Astrocyte (in vitro differentiated cells and primary cell): ENCODE measurements at regions not wholly inside any gene's neighbourhood (a gene's known extent, or its start where the extent isn't known, plus 50 kb on each side); places are given as distances from the start of the nearest gene placed in this dataset.

Source experiments
- EZH2 ChIP-seq: IDR thresholded peaks from 2 replicates; pipeline ENCODE4 v1.6.1; 2012; ENCODE audit warnings: mild to moderate bottlenecking, low read length, inconsistent platforms; ENCODE audit not compliant: insufficient read depth
- TF ChIP-seq, protein P1 (sequence below): IDR thresholded peaks from 2 replicates; pipeline ENCODE4 v1.5.1; 2011; ENCODE audit warnings: low read depth, mild to moderate bottlenecking, inconsistent platforms, low read length, moderate library complexity; ENCODE audit not compliant: insufficient read depth

- TF ChIP-seq, protein P1, sequence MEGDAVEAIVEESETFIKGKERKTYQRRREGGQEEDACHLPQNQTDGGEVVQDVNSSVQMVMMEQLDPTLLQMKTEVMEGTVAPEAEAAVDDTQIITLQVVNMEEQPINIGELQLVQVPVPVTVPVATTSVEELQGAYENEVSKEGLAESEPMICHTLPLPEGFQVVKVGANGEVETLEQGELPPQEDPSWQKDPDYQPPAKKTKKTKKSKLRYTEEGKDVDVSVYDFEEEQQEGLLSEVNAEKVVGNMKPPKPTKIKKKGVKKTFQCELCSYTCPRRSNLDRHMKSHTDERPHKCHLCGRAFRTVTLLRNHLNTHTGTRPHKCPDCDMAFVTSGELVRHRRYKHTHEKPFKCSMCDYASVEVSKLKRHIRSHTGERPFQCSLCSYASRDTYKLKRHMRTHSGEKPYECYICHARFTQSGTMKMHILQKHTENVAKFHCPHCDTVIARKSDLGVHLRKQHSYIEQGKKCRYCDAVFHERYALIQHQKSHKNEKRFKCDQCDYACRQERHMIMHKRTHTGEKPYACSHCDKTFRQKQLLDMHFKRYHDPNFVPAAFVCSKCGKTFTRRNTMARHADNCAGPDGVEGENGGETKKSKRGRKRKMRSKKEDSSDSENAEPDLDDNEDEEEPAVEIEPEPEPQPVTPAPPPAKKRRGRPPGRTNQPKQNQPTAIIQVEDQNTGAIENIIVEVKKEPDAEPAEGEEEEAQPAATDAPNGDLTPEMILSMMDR, result no peak
- TF ChIP-seq EZH2, result no peak
These were observed 695.9 kb downstream of the EPHA7 start for GRCh38 chr6:92723390-92723931.
